ENCODE measurements at regions not wholly inside any gene's neighbourhood (a gene's known extent, or its start where the extent isn't known, plus 50 kb on each side); places are given as distances from the start of the nearest gene placed in this dataset.

DNA sequence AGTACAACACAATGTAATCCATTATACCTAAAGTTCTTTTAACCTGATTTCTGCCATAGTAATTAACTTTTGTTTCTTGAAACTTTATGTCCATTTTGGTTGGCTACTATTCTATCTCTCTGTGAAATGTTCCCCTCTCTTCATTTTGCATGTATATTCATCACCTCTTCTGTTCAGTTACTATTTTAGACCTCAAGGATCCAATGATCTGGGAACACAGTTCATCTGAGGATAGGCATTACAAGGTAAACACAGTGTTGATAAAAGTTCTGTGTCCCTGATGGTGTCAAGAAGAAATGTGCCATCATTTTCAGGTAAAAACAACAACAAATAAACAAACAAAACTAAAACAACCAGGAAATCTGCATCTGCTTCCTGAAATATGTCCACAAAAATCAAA lies 102.2 kb upstream of the IFNG-AS1 start:
- TF ChIP-seq, protein P1, sequence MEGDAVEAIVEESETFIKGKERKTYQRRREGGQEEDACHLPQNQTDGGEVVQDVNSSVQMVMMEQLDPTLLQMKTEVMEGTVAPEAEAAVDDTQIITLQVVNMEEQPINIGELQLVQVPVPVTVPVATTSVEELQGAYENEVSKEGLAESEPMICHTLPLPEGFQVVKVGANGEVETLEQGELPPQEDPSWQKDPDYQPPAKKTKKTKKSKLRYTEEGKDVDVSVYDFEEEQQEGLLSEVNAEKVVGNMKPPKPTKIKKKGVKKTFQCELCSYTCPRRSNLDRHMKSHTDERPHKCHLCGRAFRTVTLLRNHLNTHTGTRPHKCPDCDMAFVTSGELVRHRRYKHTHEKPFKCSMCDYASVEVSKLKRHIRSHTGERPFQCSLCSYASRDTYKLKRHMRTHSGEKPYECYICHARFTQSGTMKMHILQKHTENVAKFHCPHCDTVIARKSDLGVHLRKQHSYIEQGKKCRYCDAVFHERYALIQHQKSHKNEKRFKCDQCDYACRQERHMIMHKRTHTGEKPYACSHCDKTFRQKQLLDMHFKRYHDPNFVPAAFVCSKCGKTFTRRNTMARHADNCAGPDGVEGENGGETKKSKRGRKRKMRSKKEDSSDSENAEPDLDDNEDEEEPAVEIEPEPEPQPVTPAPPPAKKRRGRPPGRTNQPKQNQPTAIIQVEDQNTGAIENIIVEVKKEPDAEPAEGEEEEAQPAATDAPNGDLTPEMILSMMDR (IDR thresholded peaks at IDR 0.05; ENCODE audit: low read length), result no peak
- no peak for TF ChIP-seq EZH2 (IDR thresholded peaks at IDR 0.05; ENCODE audit: borderline replicate concordance, low read length)

Data from OCI-LY1 (cell line).